VCaP (cell line): ENCODE measurements at regions not wholly inside any gene's neighbourhood (a gene's known extent, or its start where the extent isn't known, plus 50 kb on each side); places are given as distances from the start of the nearest gene placed in this dataset.

Experiments
- H3K27ac ChIP-seq: fragments of 450-650 bp; 2 replicates; pipeline ENCODE4 v1.5.1; 2017
- TF ChIP-seq, protein P1 (sequence below): fragments of 450-650 bp; conservative IDR thresholded peaks from 2 replicates; pipeline ENCODE4 v1.5.1; 2017; ENCODE audit warnings: mild to moderate bottlenecking, moderate library complexity

DNA sequence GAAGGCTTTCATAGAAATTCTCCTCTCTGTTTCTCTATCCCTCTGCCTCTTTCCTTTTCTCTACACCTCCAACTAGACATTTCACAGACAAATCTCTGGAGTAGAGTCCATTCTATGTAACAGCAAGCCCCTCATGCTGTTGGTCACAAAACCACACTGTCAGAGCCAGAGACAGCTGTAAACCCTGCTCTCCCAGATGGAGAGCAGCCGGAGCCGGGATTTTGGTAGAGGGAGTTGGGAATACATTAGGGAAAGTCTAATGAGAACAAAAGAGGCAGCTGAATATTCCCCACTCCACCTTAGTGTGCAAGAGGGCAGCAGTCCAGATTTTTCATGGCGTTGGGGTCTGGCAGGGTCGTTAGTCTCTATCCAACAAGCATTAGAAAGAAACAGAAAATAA is 68.3 kb upstream of the EDN1 start:
- no peak overlapping the region for H3K27ac ChIP-seq
- TF ChIP-seq, protein P1, sequence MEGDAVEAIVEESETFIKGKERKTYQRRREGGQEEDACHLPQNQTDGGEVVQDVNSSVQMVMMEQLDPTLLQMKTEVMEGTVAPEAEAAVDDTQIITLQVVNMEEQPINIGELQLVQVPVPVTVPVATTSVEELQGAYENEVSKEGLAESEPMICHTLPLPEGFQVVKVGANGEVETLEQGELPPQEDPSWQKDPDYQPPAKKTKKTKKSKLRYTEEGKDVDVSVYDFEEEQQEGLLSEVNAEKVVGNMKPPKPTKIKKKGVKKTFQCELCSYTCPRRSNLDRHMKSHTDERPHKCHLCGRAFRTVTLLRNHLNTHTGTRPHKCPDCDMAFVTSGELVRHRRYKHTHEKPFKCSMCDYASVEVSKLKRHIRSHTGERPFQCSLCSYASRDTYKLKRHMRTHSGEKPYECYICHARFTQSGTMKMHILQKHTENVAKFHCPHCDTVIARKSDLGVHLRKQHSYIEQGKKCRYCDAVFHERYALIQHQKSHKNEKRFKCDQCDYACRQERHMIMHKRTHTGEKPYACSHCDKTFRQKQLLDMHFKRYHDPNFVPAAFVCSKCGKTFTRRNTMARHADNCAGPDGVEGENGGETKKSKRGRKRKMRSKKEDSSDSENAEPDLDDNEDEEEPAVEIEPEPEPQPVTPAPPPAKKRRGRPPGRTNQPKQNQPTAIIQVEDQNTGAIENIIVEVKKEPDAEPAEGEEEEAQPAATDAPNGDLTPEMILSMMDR = no peak

DNA sequence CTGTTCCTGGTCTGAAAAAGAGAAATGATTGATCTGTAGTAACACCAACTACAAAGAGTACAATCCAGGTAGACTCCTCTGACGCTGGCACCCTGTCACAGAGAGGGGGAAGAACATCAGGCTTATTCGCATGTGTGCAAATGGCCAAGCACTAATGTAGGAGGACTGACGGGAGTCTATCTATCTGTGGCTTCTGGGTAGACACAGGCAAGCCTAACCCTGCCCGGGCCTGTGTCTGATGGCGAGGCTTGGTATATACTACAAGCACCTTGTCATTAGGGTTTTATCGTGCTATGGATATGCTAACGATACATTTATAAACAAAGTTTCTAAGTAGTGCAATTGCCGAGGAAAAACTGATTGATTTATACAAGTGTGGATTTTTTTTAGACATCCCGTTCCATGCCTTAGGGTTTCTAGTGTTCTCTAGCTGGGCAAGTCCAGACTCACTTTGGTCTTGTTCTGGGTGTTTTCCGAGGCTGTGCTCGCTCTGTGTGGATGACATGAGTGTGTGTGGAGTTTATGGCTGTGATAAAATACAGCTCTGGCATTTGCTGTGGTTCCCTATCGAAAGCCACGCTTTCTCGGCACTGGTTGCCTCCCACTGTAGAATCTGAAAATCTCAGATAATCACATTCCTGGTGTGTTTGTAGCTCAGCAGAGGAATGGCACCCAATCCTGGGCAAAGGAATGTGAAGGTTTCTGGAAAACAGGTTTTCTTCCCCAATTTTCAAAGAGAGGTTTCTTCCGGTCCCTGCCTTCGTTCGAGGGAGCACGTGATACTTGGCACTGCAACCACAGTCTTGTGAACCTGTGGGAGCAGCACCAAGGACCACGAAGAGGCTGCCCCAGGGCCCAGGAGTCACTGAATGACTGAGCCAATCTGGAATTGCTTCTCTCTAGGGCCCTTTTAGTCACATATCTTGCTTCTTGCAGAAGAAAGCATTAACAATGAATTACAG is 67.5 kb upstream of the EDN1 start:
- H3K27ac ChIP-seq = no peak overlapping the region
- TF ChIP-seq, protein P1 = no peak

DNA sequence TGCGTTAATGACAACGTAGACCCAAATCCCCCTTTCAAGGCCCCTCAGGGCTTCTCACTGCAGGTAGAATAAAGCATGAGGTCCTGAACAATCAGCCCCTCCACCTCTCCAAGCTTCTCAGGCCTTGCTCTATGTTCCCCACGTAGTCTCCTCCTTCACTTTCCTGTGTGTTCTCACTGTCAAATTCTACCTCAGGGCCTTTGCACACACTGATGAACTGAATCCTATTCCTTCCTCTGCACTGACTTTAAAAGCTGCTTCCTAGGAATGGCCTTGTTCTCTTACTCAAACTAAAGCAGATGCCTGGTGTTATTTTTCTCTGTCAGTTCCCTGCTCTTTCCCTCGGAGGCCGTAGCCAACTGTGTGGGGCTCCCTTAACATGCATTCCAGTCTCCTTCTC is 66.8 kb upstream of the EDN1 start:
- TF ChIP-seq, protein P1 = no peak
- no peak overlapping the region for H3K27ac ChIP-seq

DNA sequence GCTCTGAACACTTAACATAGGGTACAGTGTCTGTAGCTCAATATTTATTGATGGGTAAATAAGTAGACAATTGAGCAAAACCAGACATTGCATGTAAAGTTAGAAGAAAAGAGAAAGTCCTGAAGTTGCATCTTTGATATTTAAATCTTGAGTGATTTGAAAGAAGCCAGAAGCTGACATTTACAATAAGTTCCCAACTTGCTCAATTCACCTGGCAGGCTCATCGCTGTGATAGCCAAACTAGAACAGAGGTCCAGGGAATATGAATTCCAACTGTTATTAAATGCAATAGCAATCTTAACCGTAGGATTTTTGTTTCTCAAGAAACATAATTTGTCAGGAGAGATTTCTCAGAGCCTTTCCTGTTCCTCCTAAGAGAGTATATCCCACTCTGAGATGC is 65.9 kb upstream of the EDN1 start:
- H3K27ac ChIP-seq = no peak overlapping the region
- TF ChIP-seq, protein P1 = no peak

DNA sequence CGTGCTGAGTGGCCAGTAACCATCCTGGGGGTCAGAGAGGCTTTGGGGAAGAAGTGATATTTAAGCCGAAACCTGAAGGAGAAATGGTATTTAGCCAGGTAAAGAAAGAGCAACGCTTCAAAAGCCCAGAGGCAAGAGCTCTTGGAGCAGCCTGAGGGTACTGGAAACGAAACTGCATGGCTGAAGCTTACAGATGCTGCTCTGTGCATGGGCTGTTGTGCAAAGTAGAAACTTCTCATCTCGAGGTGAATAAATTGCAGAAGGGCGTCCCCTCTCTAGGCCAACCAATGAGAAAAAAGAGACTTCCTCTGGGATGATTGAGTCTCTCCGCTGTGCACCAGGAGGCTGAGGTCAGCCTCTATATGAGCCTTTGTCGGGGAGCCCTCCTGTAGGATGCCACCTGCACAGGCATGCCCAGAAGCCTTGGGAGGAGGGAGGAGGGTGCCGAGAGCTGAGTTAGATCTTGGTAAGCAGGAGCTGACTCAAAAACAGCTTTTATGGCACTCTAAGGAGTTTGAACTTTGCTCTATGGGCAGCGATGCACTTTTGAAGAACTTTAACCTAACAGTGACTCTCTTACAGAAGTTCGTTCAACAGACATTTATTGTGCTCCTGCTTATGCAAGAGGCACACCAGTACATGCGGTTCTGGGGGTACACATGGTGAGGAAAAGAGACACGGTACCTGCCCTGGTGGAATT is 61.6 kb upstream of the EDN1 start:
- TF ChIP-seq, protein P1 = no peak
- no peak overlapping the region for H3K27ac ChIP-seq

DNA sequence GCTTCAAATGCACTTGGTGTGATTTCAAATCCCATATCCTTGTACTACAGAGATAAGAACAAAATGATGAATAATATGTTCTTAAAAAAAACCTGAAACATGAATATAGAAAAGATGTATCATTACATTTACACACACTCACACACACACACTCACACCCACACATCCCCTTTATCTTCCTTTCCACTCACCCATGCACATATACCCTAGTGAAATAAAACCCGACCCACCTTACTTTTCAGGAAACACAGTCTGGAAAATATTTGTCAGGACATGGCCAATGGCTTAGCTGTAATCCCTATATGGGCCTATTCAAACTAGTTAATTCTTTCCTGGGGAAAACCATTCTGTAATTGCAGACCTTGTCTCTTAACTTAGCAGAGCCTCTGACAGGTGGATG is 60.8 kb upstream of the EDN1 start:
- TF ChIP-seq, protein P1 = no peak
- no peak overlapping the region for H3K27ac ChIP-seq

DNA sequence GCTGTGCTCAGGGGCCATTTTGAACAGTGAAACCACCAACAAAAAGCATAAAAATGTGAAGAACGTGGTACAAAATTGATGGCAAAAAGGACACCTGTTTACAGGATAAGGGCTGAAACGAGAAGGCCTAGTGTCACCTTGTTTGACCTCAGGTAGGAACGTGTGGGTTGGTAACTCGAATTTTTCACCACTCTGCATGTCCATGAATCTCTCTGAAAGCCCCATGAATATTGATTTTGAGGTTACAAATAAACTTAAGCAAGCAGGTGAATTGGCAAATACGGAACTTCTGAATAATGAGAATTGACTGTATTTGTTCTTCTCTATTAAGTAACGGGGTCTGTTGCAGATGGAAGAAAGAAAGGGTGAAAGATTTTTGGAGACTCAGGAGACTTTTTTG is 59.6 kb upstream of the EDN1 start:
- H3K27ac ChIP-seq = no peak overlapping the region
- TF ChIP-seq, protein P1 = no peak
